ENCODE measurements at regions not wholly inside any gene's neighbourhood (a gene's known extent, or its start where the extent isn't known, plus 50 kb on each side); places are given as distances from the start of the nearest gene placed in this dataset.

DNA sequence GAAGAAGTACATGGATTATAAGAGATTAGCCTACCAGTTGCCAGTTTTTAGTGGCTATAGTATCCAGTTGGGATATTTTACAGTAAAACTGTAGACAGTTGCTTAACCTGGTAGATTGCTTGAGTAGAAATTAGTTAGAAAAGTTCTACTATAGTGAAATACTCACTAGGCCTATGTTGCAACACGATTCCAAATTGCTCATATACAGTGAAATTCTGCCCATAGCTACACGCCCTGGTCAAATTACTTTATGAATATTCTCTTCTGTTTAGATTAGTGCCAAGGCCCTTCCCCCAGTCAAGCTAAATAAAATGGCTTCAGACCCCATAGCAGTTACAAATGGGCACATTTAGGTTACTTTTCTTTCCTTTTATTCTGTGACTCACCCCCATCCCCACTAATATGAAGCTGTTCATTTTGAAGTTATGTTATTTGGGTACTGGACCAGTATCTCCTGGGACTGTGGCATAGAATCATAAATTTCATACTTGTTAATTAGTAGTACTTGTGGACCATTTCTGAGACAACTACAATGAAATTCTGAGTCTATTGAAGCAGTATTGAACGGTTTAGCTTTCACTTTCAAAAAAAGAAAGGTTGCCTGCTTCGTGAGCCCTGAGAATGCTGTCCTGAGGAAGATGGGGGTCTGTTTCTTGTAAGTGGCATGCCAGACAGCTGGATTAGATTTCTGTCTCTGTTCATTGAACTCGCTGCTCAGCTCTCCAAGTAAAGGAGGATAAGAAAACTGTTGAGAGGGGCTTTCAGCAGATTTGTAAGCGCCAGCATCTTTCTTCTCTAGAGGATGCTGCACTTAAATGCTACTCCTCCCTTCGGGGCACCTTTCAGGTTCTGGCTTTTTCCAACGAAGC, 65.8 kb upstream of the CFAP20DC start:
- no peak for DNase-seq

DNA sequence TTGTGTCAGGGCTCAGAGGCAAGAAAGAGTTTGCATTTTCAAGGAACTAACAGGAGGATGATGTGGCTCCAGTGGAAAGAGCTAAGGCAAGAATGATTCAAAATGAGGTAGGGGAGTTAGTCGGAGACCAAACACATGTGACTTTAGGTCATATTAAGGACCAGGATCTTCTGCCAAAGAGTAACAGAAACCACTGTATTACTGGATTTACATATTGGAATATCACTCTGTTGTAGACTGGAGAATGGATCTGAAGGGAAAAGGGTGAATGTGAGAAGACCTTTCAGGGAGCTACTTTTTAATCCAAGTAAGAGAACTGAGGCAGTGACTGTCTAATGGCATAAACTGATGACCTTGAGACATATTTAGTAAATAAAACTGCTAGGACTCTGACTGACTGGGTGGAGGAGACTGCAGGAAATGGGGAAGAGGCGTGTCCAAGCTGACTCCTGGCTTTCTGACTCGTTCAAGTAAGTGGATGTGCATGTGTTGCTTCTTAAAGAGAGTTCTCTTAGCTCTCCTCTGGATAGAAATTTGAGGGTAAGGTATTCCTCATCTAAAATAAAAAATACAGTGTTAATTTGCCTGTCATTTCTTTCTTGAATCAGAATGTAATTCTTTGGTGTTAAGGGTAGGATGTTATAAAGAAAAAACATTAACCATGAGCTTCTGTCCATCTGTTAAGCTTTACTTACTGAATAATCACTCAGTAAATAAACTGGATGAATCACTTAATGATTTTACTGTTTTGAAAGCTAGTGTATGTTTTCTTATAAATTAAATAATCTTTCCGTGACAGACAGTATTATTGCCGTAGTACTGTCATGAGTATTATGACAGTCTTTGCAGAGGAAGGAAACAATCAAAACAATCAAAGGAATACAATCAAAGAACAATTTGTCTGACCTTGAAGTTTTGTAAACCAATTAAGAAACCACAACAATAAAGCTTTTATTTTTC, 58.3 kb upstream of the CFAP20DC start:
- DNase-seq = no peak

DNA sequence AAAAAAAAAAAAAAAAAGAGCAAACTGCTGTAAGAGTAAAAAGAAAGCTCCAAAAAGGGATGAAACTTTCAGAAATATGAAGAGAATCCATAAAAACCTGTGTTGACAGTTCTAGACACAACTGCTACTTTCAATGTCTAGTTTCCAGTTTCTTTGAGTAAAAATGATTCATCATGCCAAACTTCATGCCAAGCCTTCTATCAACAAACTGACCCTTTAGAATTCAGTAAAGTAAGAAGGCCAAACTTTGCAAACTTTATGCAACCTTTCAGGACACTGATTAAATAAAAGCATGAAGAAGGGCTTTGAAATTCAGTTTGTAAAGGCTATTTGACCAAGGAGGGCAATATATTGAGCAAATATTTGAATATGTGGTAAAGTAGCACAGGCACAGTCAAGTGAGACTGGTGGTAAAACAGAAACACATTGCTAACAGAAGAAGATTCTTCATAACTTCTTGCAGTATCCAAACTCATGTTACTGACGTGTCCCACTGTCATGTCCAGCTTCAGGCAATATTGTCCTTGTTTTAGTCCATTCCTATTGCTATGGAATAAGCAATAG, 56.3 kb upstream of the CFAP20DC start:
- no peak for DNase-seq

DNA sequence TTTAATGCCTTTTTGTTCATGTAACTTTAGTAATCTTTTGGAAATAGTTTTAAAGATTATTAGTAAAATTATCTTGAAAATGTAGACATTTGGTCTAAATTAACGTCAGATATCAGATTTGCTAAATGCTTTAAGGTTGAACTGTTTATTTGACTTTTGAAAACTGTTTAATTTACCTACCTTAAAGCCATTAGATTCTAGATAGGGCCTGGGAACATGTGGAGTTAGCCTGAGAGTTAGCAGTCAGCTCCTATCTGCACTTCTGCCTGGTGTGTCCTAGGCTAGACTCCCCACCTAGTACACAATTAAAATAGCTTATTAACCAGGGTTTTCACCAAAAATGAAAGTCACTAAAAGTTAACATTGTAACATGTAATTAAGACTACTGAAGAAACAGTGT, 53.7 kb upstream of the CFAP20DC start:
- no peak for DNase-seq

DNA sequence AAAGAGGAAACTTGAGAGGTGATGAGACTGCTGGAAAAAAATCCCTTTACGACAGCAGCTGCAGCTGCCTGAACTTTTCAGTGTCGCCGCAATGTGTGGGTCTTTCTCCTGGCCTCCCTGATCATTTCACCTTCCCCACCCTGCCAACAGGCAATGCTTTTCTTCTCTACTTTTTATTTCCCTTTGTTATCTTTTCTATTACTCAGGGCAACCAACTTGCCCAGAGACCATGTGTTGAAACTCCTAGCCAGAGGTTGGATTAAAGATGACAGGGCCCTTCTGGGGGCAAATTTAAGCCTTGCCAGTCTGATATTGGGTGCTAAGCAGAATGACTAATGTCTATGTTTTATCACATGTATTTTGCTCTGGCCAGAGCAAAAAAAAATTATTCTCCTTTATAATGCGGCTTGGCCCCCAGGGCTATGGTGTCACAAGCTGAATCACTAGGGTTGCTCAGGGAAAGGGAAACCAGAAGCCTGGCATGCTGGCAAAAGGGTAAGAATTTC, 51.5 kb upstream of the CFAP20DC start:
- no peak for DNase-seq
